Fibroblast of lung (primary cell): ENCODE measurements at regions not wholly inside any gene's neighbourhood (a gene's known extent, or its start where the extent isn't known, plus 50 kb on each side); places are given as distances from the start of the nearest gene placed in this dataset.

Experiments used
- EZH2 ChIP-seq: IDR thresholded peaks from 2 replicates; pipeline ENCODE4 v1.5.1; 2012; ENCODE audit warnings: low read length, control low read depth, mild to moderate bottlenecking; ENCODE audit errors: missing control alignments
- TF ChIP-seq, protein P1 (sequence below), 2 donors: IDR thresholded peaks in 1 of 2; conservative IDR thresholded peaks in 1 of 2; 1 replicate in 1 of 2; 2 replicates in 1 of 2; pipeline ENCODE4 v1.5.1; 2011 to 2012; ENCODE audit warnings: low read length in 2 of 2, control low read depth in 1 of 2, inconsistent platforms in 1 of 2, low read depth in 1 of 2, mild to moderate bottlenecking in 1 of 2

DNA sequence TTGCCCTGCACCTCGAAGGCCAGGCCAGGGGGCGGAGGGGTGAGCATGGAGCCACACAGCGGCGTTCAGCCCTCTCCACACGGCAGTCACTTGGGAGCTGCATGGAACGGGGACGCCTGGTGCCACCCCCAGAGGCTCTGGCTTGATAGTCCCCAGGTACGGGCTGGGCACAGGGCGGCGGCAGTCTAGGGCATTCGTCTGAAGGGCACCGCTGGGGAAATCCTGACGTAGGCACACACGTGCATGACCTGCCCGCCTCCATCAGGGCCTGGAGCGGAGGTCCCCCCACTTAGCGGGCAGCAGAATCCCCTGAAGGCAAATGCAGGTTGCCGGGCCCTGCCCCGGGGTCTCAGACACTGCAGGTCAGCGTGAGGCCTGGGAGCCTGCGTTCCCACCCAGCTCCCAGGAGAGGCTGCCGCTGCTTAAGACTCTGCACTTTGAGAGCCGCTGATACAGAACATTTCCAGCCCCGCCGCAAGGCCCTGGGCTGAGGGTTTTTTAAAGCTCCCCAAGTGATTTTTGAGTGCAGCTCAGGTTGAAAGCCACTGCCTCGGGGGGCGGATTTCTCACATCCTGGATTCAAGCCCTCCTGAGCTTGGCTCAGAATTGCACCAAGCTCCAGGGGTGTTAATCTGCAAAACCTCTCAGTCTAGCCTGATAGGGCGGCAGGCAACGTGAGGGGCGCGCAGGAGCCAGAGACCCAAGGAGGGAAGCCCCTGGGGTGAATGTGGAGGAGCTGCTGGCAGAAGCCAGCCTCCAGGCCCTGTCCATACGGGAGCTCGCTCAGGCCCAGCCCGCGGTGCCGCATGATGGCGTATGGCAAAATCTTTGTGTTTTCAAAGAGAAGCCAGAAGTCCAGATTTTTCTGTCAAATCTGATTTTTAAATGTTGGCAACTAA is 182.3 kb upstream of the GSE1 start:
- TF ChIP-seq, protein P1, sequence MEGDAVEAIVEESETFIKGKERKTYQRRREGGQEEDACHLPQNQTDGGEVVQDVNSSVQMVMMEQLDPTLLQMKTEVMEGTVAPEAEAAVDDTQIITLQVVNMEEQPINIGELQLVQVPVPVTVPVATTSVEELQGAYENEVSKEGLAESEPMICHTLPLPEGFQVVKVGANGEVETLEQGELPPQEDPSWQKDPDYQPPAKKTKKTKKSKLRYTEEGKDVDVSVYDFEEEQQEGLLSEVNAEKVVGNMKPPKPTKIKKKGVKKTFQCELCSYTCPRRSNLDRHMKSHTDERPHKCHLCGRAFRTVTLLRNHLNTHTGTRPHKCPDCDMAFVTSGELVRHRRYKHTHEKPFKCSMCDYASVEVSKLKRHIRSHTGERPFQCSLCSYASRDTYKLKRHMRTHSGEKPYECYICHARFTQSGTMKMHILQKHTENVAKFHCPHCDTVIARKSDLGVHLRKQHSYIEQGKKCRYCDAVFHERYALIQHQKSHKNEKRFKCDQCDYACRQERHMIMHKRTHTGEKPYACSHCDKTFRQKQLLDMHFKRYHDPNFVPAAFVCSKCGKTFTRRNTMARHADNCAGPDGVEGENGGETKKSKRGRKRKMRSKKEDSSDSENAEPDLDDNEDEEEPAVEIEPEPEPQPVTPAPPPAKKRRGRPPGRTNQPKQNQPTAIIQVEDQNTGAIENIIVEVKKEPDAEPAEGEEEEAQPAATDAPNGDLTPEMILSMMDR (conservative IDR thresholded peaks at IDR 0.05 in 1 of 2, IDR thresholded peaks at IDR 0.05 in 1 of 2; ENCODE audit: low read depth in 1 of 2, low read length in 2 of 2), result no peak
- no peak for TF ChIP-seq EZH2
